Neural cell (in vitro differentiated cells): ENCODE measurements at regions not wholly inside any gene's neighbourhood (a gene's known extent, or its start where the extent isn't known, plus 50 kb on each side); places are given as distances from the start of the nearest gene placed in this dataset.

ENCODE experiments used
- H2AFZ ChIP-seq: fragments of 200-600, 300-800 bp; sonication (generic), shearing (Covaris generic); 2 replicates; pipeline ENCODE4 v1.6.0; 2014; ENCODE audit warnings: low read depth, mild to moderate bottlenecking, antibody characterized with exemption, low read length, moderate library complexity
- H3F3A ChIP-seq: fragments of 200-600 bp; shearing (Covaris generic); 2 replicates; pipeline ENCODE4 v1.6.1; 2016; ENCODE audit warnings: mild to moderate bottlenecking, moderate library complexity, mixed read lengths, antibody characterized with exemption, low read length; ENCODE audit not compliant: insufficient read depth, poor library complexity, severe bottlenecking
- H3K27ac ChIP-seq: fragments of 200-600, 300-800 bp; sonication (generic), shearing (Covaris generic); 2 replicates; pipeline ENCODE4 v1.5.1; 2014; ENCODE audit warnings: mild to moderate bottlenecking, low read length, moderate library complexity
- H3K27me3 ChIP-seq: fragments of 300-800, 200-600 bp; sonication (generic), shearing (Covaris generic); 2 replicates; pipeline ENCODE4 v1.6.0; 2014; ENCODE audit warnings: mild to moderate bottlenecking, low read depth, low read length, moderate library complexity; ENCODE audit not compliant: insufficient read depth
- H3K36me3 ChIP-seq: fragments of 300-800, 200-600 bp; sonication (generic), shearing (Covaris generic); 2 replicates; pipeline ENCODE4 v1.5.1; 2014; ENCODE audit warnings: mild to moderate bottlenecking, antibody characterized with exemption, low read length, moderate library complexity; ENCODE audit not compliant: insufficient read depth
- H3K4me2 ChIP-seq: fragments of 300-800, 200-600 bp; sonication (generic), shearing (Covaris generic); 2 replicates; pipeline ENCODE4 v1.6.0; 2014; ENCODE audit warnings: mild to moderate bottlenecking, low read length
- H3K4me3 ChIP-seq: fragments of 300-800, 200-600 bp; sonication (generic), shearing (Covaris generic); 2 replicates; pipeline ENCODE4 v1.5.1; 2014; ENCODE audit warnings: mild to moderate bottlenecking, low read length, moderate library complexity
- H3K79me2 ChIP-seq: fragments of 200-600 bp; shearing (Covaris generic); replicated peaks from 2 replicates; pipeline ENCODE4 v1.6.0; 2014; ENCODE audit warnings: mild to moderate bottlenecking, low read length, moderate library complexity; ENCODE audit not compliant: insufficient read depth
- H3K9ac ChIP-seq: fragments of 300-800, 200-600 bp; sonication (generic), shearing (Covaris generic); 2 replicates; pipeline ENCODE4 v1.6.1; 2016; ENCODE audit warnings: mild to moderate bottlenecking, low read length, mixed read lengths
- H3K9me2 ChIP-seq: fragments of 200-600 bp; shearing (Covaris generic); 2 replicates; pipeline ENCODE4 v1.6.1; 2016; ENCODE audit warnings: mild to moderate bottlenecking, low read length, mixed read lengths; ENCODE audit not compliant: insufficient read depth
- H3K9me3 ChIP-seq: fragments of 200-600, 300-800 bp; sonication (generic), shearing (Covaris generic); 2 replicates; pipeline ENCODE4 v1.6.1; 2016; ENCODE audit warnings: mild to moderate bottlenecking, mixed run types, low read length, moderate library complexity, mixed read lengths
- H4K20me1 ChIP-seq: fragments of 200-600 bp; shearing (Covaris generic); 2 replicates; pipeline ENCODE4 v1.6.1; 2016; ENCODE audit warnings: mild to moderate bottlenecking, mixed run types; ENCODE audit not compliant: insufficient read depth
- CTCF ChIP-seq: fragments of 450-650 bp; IDR thresholded peaks from 2 replicates; pipeline ENCODE4 v1.5.1; 2014; ENCODE audit warnings: antibody characterized with exemption, mild to moderate bottlenecking, moderate library complexity; ENCODE audit not compliant: poor library complexity, severe bottlenecking
- EP300 ChIP-seq: fragments of 450-650 bp; conservative IDR thresholded peaks from 2 replicates; pipeline ENCODE4 v1.6.1; 2014; ENCODE audit warnings: antibody characterized with exemption, mild to moderate bottlenecking, moderate library complexity; ENCODE audit not compliant: poor library complexity, severe bottlenecking
- EZH2 ChIP-seq: fragments of 200-600, 300-800 bp; shearing (Covaris generic), sonication (generic); IDR thresholded peaks from 2 replicates; pipeline ENCODE4 v1.6.1; 2014; ENCODE audit warnings: antibody characterized with exemption, low read length, borderline replicate concordance, mild to moderate bottlenecking; ENCODE audit not compliant: insufficient read depth, poor library complexity, severe bottlenecking
- MXI1 ChIP-seq: fragments of 450-650 bp; conservative IDR thresholded peaks from 2 replicates; pipeline ENCODE4 v1.6.1; 2014; ENCODE audit warnings: antibody characterized with exemption, mild to moderate bottlenecking; ENCODE audit not compliant: poor library complexity, severe bottlenecking
- POLR2AphosphoS5 ChIP-seq: IDR thresholded peaks from 2 replicates; pipeline ENCODE4 v1.6.1; 2012
- RAD21 ChIP-seq: fragments of 450-650 bp; conservative IDR thresholded peaks from 2 replicates; pipeline ENCODE4 v1.6.1; 2014; ENCODE audit warnings: antibody characterized with exemption, mild to moderate bottlenecking, moderate library complexity
- SMC3 ChIP-seq: fragments of 450-650 bp; conservative IDR thresholded peaks from 2 replicates; pipeline ENCODE4 v1.6.1; 2014; ENCODE audit warnings: antibody characterized with exemption, mild to moderate bottlenecking, moderate library complexity; ENCODE audit not compliant: poor library complexity
- TAF1 ChIP-seq: IDR thresholded peaks from 2 replicates; pipeline ENCODE4 v1.6.1; 2012; ENCODE audit warnings: low read depth
- TF ChIP-seq, protein P1 (sequence below): IDR thresholded peaks from 2 replicates; pipeline ENCODE4 v1.6.1; 2012; ENCODE audit warnings: borderline replicate concordance

DNA sequence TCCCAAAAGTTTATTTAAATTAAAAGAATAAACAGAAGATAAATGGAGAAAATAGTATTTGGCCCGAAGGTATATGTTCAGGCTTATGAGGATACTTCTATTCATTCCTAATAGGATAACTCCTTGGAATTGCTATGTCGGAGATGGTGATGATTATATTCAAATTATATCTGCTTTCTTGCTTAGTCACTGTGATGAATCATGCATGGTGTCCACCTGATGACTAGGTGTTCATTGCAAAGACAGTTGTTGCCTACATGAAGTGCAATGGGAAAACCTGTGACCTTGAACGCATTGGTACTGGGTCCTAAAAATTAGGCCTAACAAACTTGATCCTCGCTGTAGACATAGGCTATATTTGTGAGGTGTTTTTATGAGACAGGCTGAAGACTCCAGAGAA is 617.3 kb upstream of the ZEB2 start:
- H3K9me2 ChIP-seq: no peaks in the 10 kb centered on the region
- H3K79me2 ChIP-seq: no peaks in the 10 kb centered on the region
- H4K20me1 ChIP-seq: no peaks in the 10 kb centered on the region
- H3K9ac ChIP-seq: no peak overlapping the region
- no peaks in the 10 kb centered on the region for H3F3A ChIP-seq
- H2AFZ ChIP-seq: no peak overlapping the region
- no peak overlapping the region for H3K4me2 ChIP-seq
- H3K4me3 ChIP-seq: no peak overlapping the region
- H3K36me3 ChIP-seq: no peaks in the 10 kb centered on the region
- no peak for TF ChIP-seq MXI1
- no peak for TF ChIP-seq EP300
- TF ChIP-seq RAD21: no peak
- TF ChIP-seq POLR2AphosphoS5: no peak
- TF ChIP-seq, protein P1, sequence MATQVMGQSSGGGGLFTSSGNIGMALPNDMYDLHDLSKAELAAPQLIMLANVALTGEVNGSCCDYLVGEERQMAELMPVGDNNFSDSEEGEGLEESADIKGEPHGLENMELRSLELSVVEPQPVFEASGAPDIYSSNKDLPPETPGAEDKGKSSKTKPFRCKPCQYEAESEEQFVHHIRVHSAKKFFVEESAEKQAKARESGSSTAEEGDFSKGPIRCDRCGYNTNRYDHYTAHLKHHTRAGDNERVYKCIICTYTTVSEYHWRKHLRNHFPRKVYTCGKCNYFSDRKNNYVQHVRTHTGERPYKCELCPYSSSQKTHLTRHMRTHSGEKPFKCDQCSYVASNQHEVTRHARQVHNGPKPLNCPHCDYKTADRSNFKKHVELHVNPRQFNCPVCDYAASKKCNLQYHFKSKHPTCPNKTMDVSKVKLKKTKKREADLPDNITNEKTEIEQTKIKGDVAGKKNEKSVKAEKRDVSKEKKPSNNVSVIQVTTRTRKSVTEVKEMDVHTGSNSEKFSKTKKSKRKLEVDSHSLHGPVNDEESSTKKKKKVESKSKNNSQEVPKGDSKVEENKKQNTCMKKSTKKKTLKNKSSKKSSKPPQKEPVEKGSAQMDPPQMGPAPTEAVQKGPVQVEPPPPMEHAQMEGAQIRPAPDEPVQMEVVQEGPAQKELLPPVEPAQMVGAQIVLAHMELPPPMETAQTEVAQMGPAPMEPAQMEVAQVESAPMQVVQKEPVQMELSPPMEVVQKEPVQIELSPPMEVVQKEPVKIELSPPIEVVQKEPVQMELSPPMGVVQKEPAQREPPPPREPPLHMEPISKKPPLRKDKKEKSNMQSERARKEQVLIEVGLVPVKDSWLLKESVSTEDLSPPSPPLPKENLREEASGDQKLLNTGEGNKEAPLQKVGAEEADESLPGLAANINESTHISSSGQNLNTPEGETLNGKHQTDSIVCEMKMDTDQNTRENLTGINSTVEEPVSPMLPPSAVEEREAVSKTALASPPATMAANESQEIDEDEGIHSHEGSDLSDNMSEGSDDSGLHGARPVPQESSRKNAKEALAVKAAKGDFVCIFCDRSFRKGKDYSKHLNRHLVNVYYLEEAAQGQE: no peak
- no peak for TF ChIP-seq SMC3
- TF ChIP-seq TAF1: no peak
- TF ChIP-seq EZH2: no peak
- no peak for TF ChIP-seq CTCF
- peaks cover 5% of the 10 kb centered on the region for H3K9me3 ChIP-seq
- no peaks in the 10 kb centered on the region for H3K27me3 ChIP-seq
- no peak overlapping the region for H3K27ac ChIP-seq

DNA sequence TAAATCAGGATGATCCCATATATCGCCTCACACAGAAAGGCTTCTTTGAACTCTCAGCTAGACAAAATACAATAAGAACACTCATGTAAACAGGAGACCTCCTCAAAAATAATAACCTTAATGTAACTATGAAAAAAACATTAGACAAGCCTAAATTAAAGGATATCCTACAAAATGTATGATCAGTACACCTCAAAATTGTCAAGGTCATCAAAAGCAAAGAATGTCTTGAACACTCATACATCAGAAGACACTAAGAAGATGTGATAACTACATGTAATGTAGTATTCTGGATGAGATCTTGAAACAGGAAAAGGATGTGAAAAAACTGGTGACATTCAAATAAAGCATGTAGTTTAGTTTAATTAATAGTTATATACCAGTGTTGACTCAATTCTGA is 616.8 kb upstream of the ZEB2 start:
- no peak overlapping the region for H2AFZ ChIP-seq
- TF ChIP-seq SMC3 (no peak), POLR2AphosphoS5 (no peak), TAF1 (no peak), EZH2 (no peak), RAD21 (no peak), CTCF (no peak), EP300 (no peak), MXI1 (no peak)
- TF ChIP-seq, protein P1: no peak
- H3F3A ChIP-seq: no peaks in the 10 kb centered on the region
- no peaks in the 10 kb centered on the region for H3K79me2 ChIP-seq
- H3K27me3 ChIP-seq: no peaks in the 10 kb centered on the region
- no peaks in the 10 kb centered on the region for H3K9me2 ChIP-seq
- no peaks in the 10 kb centered on the region for H4K20me1 ChIP-seq
- peaks cover 5% of the 10 kb centered on the region for H3K9me3 ChIP-seq
- H3K36me3 ChIP-seq: no peaks in the 10 kb centered on the region
- no peak overlapping the region for H3K4me3 ChIP-seq
- H3K9ac ChIP-seq: no peak overlapping the region
- H3K4me2 ChIP-seq: no peak overlapping the region
- H3K27ac ChIP-seq: no peak overlapping the region
